NCI-H1694 (cell line): ENCODE measurements at regions not wholly inside any gene's neighbourhood (a gene's known extent, or its start where the extent isn't known, plus 50 kb on each side); places are given as distances from the start of the nearest gene placed in this dataset.

ENCODE experiments used
- DNase-seq: peaks from one replicate; lab custom pipeline; 2025; lab: John Stamatoyannopoulos, UW

- no peak for DNase-seq
Measured at GRCh38 chr20:22916021-22916842, 118.9 kb upstream of the SSTR4 start.

DNA sequence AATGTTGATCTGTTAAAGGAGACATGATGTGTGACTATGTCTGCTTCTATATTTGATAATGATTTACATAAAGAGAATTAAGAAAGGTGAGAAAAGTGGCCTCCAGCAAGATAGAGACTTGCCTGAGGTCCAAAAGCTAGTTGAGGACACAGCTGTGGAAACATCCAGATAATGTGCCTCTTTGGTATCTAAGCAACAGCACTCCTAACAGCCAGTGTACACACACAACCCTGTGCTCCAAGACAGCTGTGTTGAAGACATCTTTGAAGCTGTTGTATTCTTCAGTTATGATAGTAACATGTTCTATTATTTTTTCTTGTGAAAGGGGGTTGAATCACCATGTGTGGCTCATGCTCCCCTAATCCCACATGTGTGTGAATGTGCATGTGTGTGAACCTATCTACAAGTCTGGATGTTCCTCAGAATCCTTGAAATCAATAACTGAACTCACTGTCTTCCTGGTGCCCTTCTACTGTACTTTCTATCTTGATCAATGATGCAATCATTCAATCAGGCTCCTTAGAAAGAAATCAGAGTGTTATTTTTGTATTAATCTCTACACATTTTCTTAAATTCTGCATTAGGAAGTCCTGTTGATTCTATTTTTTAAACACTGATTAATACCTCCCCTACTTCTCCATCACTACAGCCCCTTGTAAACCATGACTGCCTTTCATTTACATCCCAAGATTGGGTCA, 116.7 kb upstream of the SSTR4 start:
- no peak for DNase-seq

GRCh38 chr20:22920898-22921297, 114.2 kb upstream of the SSTR4 start:
- no peak for DNase-seq

GRCh38 chr20:22921595-22922421, 113.3 kb upstream of the SSTR4 start:
- no peak for DNase-seq

DNA sequence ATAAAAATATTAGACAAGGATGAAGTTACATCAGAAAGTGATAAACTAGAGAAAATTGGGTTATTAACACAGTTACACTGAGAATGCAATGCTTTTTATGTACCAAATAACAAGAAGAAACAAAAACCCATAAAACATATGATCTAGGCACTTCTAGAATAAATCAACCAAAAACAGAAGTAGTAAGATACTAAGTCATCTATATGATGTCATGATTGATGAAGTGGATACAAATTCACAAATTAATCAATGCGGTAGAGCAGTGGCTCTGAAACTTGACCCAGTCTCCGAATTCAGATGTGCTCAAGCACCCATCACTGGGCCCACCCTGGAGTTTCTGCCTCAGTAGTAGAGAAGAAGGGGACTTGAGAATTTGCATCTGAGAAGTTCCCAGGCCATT, 112.1 kb upstream of the SSTR4 start:
- DNase-seq = no peak

DNA sequence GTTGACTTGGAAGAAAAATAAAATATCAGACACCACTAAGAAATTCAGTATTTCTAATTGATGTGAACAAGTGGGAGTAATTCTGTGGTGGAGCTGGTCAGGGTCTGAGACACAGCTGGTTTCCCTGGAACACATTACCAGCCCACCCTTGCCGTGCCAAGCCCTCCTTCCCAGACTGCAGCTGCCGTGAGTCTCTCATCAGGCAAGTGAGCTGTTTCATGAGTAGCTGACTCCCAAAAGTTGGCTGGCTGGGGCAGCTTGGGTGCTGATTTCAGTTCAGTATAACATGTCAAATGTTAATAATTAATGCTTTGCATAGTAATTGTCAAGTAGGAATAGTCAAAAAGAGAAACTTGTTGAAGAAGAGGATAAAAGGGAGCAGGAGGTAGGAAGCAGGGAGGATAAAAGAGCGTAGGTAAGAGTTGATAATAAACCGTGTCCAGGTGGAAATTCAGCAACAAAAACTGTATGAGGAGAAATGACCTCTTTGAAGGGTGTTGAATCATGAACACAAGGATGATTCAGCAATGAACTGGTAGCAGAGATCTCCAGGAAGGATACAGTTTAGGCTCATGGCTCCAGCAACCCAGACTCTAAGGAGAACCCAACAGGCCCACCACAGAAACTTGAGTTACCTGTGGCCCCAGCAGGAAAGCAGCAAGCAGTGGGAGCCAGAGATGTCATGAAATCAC, 110.9 kb upstream of the SSTR4 start:
- no peak for DNase-seq

- no peak for DNase-seq
Measured at GRCh38 chr20:22924949-22925612, 110.0 kb upstream of the SSTR4 start.

- DNase-seq = no peak
Measured at GRCh38 chr20:22925613-22925983, 109.5 kb upstream of the SSTR4 start.

DNA sequence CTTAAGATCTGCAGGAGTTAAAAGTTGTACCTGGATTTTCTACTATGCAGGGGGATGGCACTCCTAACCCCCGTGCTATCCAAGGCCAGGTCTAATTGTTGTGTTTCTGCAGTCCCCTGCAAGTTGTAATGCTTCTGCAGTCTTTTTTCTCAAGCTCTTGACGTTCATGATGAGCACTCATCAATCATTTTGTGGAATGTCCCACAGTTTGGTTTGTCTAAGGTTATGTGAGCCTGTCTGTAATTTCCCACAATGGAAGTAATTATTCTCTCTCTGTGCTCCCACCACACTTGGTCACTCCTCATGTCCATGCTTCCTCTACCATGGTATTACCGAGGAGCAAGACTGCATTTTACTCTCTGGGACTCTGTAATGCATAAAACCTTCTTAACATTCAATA, 107.6 kb upstream of the SSTR4 start:
- DNase-seq = no peak

GRCh38 chr20:22928679-22929078, 106.4 kb upstream of the SSTR4 start:
- DNase-seq = no peak

DNA sequence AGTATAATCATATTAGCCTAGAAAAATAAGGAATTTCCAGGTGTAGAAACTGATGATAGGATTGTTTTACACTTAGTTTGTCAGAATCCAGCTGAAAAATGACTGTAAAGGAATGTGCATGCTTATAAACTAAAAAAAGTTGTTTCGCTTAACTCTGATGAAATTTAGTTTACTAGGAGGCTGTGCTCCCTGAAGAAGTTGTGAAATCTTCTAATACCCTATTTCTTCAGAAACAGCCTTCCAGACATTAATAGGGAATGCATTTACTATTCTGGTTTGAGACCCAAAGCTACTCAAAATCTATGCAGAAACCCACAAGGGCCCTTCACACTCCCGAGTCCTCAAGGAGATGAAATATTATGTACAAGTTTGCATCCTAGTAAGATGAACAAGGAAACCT, 105.5 kb upstream of the SSTR4 start:
- no peak for DNase-seq

DNA sequence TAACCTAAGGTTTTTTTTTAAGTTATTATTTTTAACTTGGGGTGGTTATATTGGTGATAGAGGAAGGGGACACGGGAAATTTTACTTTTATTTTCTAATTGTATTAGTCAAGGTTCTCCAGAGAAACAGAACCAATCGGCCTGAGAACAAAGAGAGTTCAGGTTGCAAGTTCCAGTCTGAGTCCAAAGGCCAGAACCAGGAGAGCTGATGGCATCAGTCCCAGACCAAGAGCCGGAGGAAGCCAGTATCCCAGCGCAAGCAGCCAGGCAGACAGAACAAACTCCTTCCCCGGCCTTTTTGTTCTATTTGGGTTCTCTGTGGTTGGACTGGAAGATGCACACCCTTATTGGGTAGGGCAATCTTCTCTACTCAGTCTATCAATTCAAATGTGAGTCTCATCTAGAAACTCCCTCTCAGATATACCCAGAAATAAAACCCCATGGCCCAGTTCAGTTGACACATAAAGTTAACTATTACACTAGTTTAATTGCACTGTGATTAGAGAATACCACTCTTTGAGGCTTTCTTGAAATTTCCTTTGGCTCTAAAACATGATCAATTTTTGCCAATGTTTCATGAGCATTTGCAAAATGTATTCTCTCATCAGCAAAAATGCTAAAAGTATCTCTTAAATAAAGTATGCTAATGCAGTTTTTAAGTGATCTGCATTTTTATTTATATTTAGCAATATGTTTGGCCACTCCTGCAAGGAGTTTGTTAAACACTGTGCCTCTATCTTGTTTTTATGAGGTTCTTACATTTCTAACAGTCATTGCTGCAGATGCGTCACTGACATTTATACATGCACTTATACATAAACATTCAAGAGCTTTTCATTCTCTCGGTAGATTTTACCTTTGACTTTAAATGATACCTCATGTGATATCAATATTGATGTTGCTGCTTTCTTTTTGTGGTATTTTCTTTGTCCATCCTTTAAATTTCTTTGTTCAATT, 103.2 kb upstream of the SSTR4 start:
- no peak for DNase-seq

GRCh38 chr20:22939181-22939580, 95.9 kb upstream of the SSTR4 start:
- no peak for DNase-seq

GRCh38 chr20:22940350-22940749, 94.8 kb upstream of the SSTR4 start:
- DNase-seq = no peak

DNA sequence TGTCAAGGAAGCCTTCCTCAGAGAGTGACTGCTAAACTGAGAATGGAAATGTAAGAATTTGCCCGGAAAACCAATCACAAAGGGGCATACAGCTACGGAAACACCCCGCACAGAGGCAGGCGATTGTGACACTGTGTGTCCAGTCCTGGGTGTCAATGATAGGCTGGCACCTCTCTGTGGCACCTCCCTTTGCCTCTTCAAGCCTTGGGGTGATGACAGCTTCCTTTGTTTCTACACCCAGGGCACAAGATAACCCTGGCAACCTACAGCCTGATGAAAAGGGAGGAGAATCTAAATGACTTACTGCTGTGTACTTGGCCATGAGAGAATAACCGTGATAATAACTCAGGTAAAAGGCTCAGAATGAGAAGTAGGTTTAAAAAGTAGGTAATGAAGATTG, 93.6 kb upstream of the SSTR4 start:
- no peak for DNase-seq

DNA sequence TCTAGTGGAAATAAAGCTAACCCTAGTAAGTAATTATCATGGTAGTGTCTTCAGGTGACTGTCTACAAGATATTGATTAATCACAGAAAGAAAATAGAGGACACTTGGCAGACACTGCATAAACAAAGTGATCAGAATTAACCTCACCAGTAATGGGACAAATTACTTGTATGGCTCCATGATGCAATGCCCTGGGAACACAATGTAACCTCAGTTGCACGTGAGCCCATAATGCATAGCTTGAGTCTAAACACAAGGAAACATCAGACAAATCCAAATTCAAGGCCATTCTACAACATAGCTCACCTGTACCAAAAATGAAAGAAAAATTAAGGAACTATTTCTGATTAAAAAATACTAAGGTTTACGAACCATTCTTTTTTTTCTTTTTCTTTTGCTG, 92.4 kb upstream of the SSTR4 start:
- DNase-seq = no peak

DNA sequence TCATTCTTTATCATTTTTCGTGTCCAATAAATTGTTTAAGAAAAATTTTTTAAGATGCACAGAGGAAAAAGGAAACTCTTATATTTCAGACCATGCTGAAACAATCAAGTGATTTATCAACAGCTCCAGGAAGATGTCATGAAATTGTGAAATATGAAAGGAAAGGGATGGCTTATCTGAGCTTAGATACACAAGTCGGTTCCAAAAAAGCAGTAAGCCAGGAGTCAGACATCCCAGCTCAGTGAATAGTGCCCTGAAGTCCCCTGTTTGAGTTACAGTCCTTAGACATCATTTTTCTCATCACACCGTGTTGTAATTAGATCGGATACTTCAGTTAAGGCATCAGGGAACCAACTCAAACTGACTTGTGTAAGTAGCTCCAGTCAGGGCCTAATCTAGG, 91.0 kb upstream of the SSTR4 start:
- DNase-seq = no peak

DNA sequence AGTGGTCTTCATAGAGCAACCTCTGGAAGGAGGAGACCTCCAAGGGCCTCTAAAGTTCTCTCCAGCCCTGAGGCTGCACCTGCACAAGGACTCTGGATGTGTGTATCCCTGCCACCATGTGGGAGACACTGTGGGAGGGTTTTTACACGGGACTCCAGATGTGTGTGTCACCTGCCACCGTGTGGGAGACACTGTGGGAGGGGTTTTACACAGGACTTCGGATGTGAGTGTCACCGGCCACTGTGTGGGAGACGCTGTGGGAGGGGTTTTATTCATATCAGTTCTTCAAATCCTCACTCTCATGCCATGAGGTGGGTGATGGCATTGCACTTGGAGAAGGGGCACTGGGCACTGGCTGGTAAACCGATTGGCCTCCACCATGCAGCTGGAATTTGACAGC, 90.2 kb upstream of the SSTR4 start:
- no peak for DNase-seq

GRCh38 chr20:22946596-22946995, 88.5 kb upstream of the SSTR4 start:
- no peak for DNase-seq

GRCh38 chr20:22949331-22950109, 85.6 kb upstream of the SSTR4 start:
- DNase-seq = no peak
